Left ventricle myocardium inferior (tissue), 1 donor: ENCODE measurements at regions not wholly inside any gene's neighbourhood (a gene's known extent, or its start where the extent isn't known, plus 50 kb on each side); places are given as distances from the start of the nearest gene placed in this dataset.

Experiments used
- DNase-seq: peaks from one replicate; pipeline ENCODE4 v3.0.0-alpha.2; 2020
- H3K27ac ChIP-seq: fragments of 200-600 bp; replicated peaks from 2 replicates; pipeline ENCODE4 v1.8.0; 2021
- H3K27me3 ChIP-seq: fragments of 200-600 bp; 2 replicates; pipeline ENCODE4 v1.8.0; 2021; ENCODE audit warnings: low read depth
- H3K36me3 ChIP-seq: fragments of 200-600 bp; 2 replicates; pipeline ENCODE4 v1.8.0; 2021
- H3K4me1 ChIP-seq: fragments of 200-600 bp; 2 replicates; pipeline ENCODE4 v1.8.0; 2021
- H3K4me3 ChIP-seq: fragments of 200-600 bp; 2 replicates; pipeline ENCODE4 v1.8.0; 2021; ENCODE audit warnings: mild to moderate bottlenecking, moderate library complexity
- H3K9me3 ChIP-seq: fragments of 200-600 bp; replicated peaks from 2 replicates; pipeline ENCODE4 v1.8.0; 2021
- intact Hi-C: fragments of 100-400 bp; cut with micrococcal nuclease; formaldehyde crosslinking; loops from one replicate; pipeline ENCODE4 v1.11.0; 2022
- TF ChIP-seq, protein P1 (sequence below): fragments of 200-600 bp; IDR thresholded peaks from 2 replicates; pipeline ENCODE4 v1.8.0; 2021; ENCODE audit warnings: antibody characterized with exemption, mild to moderate bottlenecking, borderline replicate concordance
- donor health status: DM: no; HTN: yes; CAD: no; lungs with severe emphysema.

- H3K9me3 ChIP-seq: no peaks in the 10 kb centered on the region
Observed at GRCh38 chr7:155363852-155364600, 66.3 kb downstream of the INSIG1 start.

GRCh38 chr7:155365146-155365874 is 67.6 kb downstream of the INSIG1 start:
- Histone ChIP-seq H3K27ac (no peak overlapping the region), H3K9me3 (no peaks in the 10 kb centered on the region), H3K4me3 (no peak overlapping the region), H3K36me3 (no peaks in the 10 kb centered on the region), H3K4me1 (no peaks in the 10 kb centered on the region), H3K27me3 (peaks cover 74% of the 10 kb centered on the region)
- DNase-seq: no peak
- intact Hi-C loops: no loop called here
- TF ChIP-seq, protein P1, sequence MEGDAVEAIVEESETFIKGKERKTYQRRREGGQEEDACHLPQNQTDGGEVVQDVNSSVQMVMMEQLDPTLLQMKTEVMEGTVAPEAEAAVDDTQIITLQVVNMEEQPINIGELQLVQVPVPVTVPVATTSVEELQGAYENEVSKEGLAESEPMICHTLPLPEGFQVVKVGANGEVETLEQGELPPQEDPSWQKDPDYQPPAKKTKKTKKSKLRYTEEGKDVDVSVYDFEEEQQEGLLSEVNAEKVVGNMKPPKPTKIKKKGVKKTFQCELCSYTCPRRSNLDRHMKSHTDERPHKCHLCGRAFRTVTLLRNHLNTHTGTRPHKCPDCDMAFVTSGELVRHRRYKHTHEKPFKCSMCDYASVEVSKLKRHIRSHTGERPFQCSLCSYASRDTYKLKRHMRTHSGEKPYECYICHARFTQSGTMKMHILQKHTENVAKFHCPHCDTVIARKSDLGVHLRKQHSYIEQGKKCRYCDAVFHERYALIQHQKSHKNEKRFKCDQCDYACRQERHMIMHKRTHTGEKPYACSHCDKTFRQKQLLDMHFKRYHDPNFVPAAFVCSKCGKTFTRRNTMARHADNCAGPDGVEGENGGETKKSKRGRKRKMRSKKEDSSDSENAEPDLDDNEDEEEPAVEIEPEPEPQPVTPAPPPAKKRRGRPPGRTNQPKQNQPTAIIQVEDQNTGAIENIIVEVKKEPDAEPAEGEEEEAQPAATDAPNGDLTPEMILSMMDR: no peak

More at GRCh38 chr7:155363852-155364600, 66.3 kb downstream of the INSIG1 start:
- no peak overlapping the region for H3K4me3 ChIP-seq
- peaks cover 74% of the 10 kb centered on the region for H3K27me3 ChIP-seq
- H3K36me3 ChIP-seq: no peaks in the 10 kb centered on the region
- DNase-seq: no peak
- H3K27ac ChIP-seq: no peak overlapping the region
- intact Hi-C loops: no loop called here
- H3K4me1 ChIP-seq: no peaks in the 10 kb centered on the region
- TF ChIP-seq, protein P1: no peak

GRCh38 chr7:155368894-155369600 is 71.4 kb downstream of the INSIG1 start:
- H3K27me3 ChIP-seq: peaks cover 74% of the 10 kb centered on the region

GRCh38 chr7:155369766-155370165 is 72.1 kb downstream of the INSIG1 start:
- H3K4me3 ChIP-seq: no peak overlapping the region
- intact Hi-C loops: no loop called here
- no peak for DNase-seq
- no peak overlapping the region for H3K27ac ChIP-seq
- peaks cover 74% of the 10 kb centered on the region for H3K27me3 ChIP-seq
- H3K4me1 ChIP-seq: peaks cover 33% of the 10 kb centered on the region
- H3K36me3 ChIP-seq: no peaks in the 10 kb centered on the region
- no peaks in the 10 kb centered on the region for H3K9me3 ChIP-seq
- TF ChIP-seq, protein P1: no peak

More at GRCh38 chr7:155368894-155369600, 71.4 kb downstream of the INSIG1 start:
- Histone ChIP-seq H3K36me3 (no peaks in the 10 kb centered on the region), H3K9me3 (no peaks in the 10 kb centered on the region), H3K4me3 (no peak overlapping the region), H3K4me1 (peaks cover 26% of the 10 kb centered on the region), H3K27ac (no peak overlapping the region)
- intact Hi-C loops: no loop called here
- DNase-seq: no peak
- TF ChIP-seq, protein P1: no peak

GRCh38 chr7:155371331-155371883 is 73.7 kb downstream of the INSIG1 start:
- TF ChIP-seq, protein P1: no peak
- peaks cover 46% of the 10 kb centered on the region for H3K4me1 ChIP-seq
- H3K9me3 ChIP-seq: no peaks in the 10 kb centered on the region
- intact Hi-C loops: no loop called here
- no peak overlapping the region for H3K27ac ChIP-seq
- no peak for DNase-seq
- H3K27me3 ChIP-seq: peaks cover 81% of the 10 kb centered on the region
- H3K4me3 ChIP-seq: no peak overlapping the region
- H3K36me3 ChIP-seq: no peaks in the 10 kb centered on the region
